Tibial nerve (tissue), 4 donors: ENCODE measurements at regions not wholly inside any gene's neighbourhood (a gene's known extent, or its start where the extent isn't known, plus 50 kb on each side); places are given as distances from the start of the nearest gene placed in this dataset.
"Not testable (repeated sequence)": the region's sequence is repeated elsewhere in the genome, so short reads cannot be mapped to it uniquely, and the experiment has no call there.

Experiments used
- DNase-seq, 2 donors: peaks; one replicate each; pipeline ENCODE4 v3.0.0-alpha.2; 2019; ENCODE audit warnings: low spot score in 2 of 2
- H3K27ac ChIP-seq, 4 donors: fragments of 200-600 bp; sonication (generic) in 3 of 4; one replicate each; pipeline ENCODE4 v1.5.1; 2017 to 2019; ENCODE audit warnings: mild to moderate bottlenecking in 1 of 4
- H3K27me3 ChIP-seq, 2 donors: fragments of 200-600 bp; sonication (generic) in 1 of 2; one replicate each; pipeline versions ENCODE4 v1.5.1 to v1.6.0; 2017 to 2019
- H3K36me3 ChIP-seq, 3 donors: fragments of 200-600 bp; sonication (generic); one replicate each; pipeline ENCODE4 v1.5.1; 2018 to 2019
- H3K4me1 ChIP-seq, 4 donors: fragments of 200-600 bp; sonication (generic) in 3 of 4; one replicate each; pipeline ENCODE4 v1.5.1; 2017 to 2019
- H3K4me3 ChIP-seq, 4 donors: fragments of 200-600 bp; sonication (generic) in 3 of 4; one replicate each; pipeline ENCODE4 v1.5.1; 2017 to 2019; ENCODE audit warnings: mild to moderate bottlenecking in 1 of 4, moderate library complexity in 1 of 4
- H3K9me3 ChIP-seq, 4 donors: fragments of 200-600 bp; sonication (generic) in 3 of 4; one replicate each; pipeline ENCODE4 v1.5.1; 2017 to 2019
- EP300 ChIP-seq, 2 donors: sonication (generic); formaldehyde crosslinking; IDR thresholded peaks; one replicate each; pipeline ENCODE4 v1.6.1; 2017; ENCODE audit warnings: antibody characterized with exemption in 2 of 2, mild to moderate bottlenecking in 1 of 2
- POLR2A ChIP-seq, 2 donors: fragments of 450-650 bp; IDR thresholded peaks; one replicate each; pipeline ENCODE4 v1.6.1; 2017; ENCODE audit warnings: antibody characterized with exemption in 2 of 2, mild to moderate bottlenecking in 2 of 2, moderate library complexity in 2 of 2
- WGBS, 2 donors: methylation state at CpG; one replicate each; pipeline ENCODE4 v1.1.5; 2018; 5-methylcytosine and 5-hydroxymethylcytosine counted together
- TF ChIP-seq, protein P1 (sequence below), 5 experiments: fragments of 200-600 bp in 3 of 5; fragments of 450-650 bp in 2 of 5; sonication (generic) in 3 of 5; IDR thresholded peaks; one replicate each; pipeline ENCODE4 v1.5.1; 2016 to 2019; ENCODE audit warnings: antibody characterized with exemption in 5 of 5, mild to moderate bottlenecking in 3 of 5, moderate library complexity in 2 of 5

DNA sequence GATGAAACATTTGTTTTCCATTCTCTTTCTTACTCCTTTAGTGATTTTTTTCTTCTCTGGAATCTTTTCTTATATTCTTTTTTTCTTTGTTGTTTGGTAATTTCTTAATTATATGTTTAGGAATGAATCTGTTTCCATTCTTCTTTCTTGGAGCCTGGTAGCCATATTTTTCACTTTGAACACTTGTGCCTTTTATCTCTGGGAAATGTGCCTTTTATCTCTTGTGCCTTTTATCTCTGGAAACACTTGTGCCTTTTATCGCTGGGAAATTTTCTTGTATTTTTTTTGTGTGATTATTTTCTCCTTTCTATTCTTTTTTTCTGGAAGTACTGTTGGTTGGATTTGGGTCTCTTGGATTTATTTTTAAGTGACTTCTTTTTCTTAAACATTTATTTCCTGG, 118.2 kb downstream of the LEPR start:
- WGBS, 2 donors, result 50 to 64% methylated on average over 1 of the region's 1 CpG
- TF ChIP-seq, protein P1, sequence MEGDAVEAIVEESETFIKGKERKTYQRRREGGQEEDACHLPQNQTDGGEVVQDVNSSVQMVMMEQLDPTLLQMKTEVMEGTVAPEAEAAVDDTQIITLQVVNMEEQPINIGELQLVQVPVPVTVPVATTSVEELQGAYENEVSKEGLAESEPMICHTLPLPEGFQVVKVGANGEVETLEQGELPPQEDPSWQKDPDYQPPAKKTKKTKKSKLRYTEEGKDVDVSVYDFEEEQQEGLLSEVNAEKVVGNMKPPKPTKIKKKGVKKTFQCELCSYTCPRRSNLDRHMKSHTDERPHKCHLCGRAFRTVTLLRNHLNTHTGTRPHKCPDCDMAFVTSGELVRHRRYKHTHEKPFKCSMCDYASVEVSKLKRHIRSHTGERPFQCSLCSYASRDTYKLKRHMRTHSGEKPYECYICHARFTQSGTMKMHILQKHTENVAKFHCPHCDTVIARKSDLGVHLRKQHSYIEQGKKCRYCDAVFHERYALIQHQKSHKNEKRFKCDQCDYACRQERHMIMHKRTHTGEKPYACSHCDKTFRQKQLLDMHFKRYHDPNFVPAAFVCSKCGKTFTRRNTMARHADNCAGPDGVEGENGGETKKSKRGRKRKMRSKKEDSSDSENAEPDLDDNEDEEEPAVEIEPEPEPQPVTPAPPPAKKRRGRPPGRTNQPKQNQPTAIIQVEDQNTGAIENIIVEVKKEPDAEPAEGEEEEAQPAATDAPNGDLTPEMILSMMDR (IDR thresholded peaks at IDR 0.05), result no peak
- TF ChIP-seq EP300 (IDR thresholded peaks at IDR 0.05), result no peak
- no peak for TF ChIP-seq POLR2A (IDR thresholded peaks at IDR 0.05)
- DNase-seq, result no peak
- H3K27ac ChIP-seq, result no peak overlapping the region
- peaks cover 0 to 2% (median 0%) of the 10 kb centered on the region in 4 donors for H3K9me3 ChIP-seq
- no peaks in the 10 kb centered on the region for H3K27me3 ChIP-seq
- H3K4me1 ChIP-seq, result peaks cover 0 to 18% (median 0%) of the 10 kb centered on the region in 4 donors
- no peaks in the 10 kb centered on the region for H3K36me3 ChIP-seq
- no peak overlapping the region for H3K4me3 ChIP-seq

DNA sequence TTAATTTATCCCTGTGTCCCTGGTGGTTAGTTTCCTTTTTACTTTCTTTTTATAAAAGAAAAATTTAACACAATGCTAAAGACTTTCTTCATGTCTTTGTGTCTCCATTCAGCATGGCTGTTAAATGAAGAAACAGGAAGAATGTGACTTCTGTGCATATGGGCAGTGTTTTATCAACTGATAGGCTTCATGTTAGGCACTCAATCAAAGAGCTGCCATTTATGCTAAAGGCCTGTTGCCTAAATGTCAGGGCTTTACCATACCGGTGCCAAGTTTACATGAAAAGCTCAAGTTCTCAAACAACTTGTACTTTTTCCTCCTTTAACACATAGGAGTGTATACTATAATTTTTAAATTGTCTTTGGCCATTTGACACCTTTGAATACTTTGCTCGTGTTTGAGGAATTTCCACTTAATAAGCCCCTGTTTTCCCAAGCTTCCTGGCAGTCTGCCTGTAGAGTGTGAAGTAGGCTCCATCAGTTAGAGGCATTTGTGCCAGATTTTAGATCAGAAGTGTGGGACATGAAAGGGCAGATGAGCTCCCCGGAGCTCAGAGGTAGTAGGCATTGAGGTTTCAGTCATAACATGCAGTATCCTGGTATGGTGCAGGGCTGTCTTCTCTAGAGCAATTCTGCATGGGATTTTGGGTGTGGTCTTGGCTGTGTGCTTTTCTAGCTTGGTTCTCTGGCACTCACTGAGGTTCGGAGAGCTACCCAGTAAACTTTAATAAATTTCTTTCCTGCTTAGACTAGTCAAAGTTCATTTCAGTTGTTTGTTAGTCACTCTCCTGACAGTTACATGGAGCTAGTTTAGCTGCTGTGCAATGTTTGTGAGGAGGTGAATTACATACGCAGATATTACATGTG, 119.0 kb downstream of the LEPR start:
- DNase-seq, result no peak
- WGBS, 2 donors, result 58 to 59% methylated on average over 5 of the region's 5 CpGs
- Histone ChIP-seq H3K4me3 (no peak overlapping the region), H3K36me3 (no peaks in the 10 kb centered on the region), H3K27ac (peak overlapping the region in 1 of 4 donors; percentile 20), H3K27me3 (no peaks in the 10 kb centered on the region), H3K4me1 (peaks cover 0 to 18% (median 0%) of the 10 kb centered on the region in 4 donors), H3K9me3 (peaks cover 0 to 6% (median 1%) of the 10 kb centered on the region in 4 donors)
- no peak for TF ChIP-seq POLR2A (IDR thresholded peaks at IDR 0.05)
- TF ChIP-seq, protein P1 (IDR thresholded peaks at IDR 0.05), result no peak
- no peak for TF ChIP-seq EP300 (IDR thresholded peaks at IDR 0.05)

DNA sequence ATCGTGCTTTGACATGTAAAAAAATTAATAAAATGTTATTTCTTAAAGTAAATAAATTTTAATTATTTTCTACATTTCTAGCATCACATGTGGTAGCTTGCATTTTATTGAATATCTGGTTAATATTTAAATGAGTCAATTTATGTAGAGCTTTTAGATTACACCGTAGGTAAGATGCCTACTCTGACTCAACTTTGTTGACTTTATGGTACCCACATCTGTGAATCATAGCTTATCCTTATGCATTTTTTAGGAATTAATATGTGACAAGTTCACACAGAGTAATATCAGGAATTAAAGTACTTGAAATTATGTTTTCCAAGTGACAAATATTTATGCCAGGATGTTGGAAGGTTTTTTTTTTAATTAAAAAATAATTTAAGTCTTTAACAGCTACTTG, 120.7 kb downstream of the LEPR start:
- DNase-seq, result no peak
- no peaks in the 10 kb centered on the region for H3K27me3 ChIP-seq
- H3K4me3 ChIP-seq, result no peak overlapping the region
- 90 to 97% methylated on average over 2 of the region's 2 CpGs for WGBS, 2 donors
- H3K27ac ChIP-seq, result no peak overlapping the region
- H3K4me1 ChIP-seq, result peaks cover 0 to 18% (median 0%) of the 10 kb centered on the region in 4 donors
- H3K36me3 ChIP-seq, result no peaks in the 10 kb centered on the region
- TF ChIP-seq POLR2A (IDR thresholded peaks at IDR 0.05) (no peak), EP300 (IDR thresholded peaks at IDR 0.05) (no peak)
- TF ChIP-seq, protein P1 (IDR thresholded peaks at IDR 0.05), result no peak
- H3K9me3 ChIP-seq, result peaks cover 0 to 6% (median 3%) of the 10 kb centered on the region in 4 donors

DNA sequence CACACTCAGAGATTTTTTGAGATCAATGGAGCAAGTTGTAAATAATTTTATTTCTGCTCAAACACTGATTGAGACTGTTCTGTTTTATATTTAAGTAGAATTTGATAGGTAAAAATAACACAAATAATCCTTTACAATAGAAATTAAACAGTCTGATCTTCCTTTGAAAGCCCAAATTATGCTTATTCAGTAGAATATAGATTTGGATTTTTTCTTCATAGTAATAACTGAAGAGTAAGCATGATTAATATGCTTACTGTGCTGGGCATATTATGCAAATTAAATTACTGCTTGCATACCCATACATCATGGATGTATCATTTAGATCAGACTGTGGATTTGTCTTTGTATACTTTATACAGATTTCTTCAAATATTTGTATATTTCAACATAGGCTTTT, 121.4 kb downstream of the LEPR start:
- H3K27me3 ChIP-seq, result no peaks in the 10 kb centered on the region
- H3K4me1 ChIP-seq, result peaks cover 0 to 18% (median 0%) of the 10 kb centered on the region in 4 donors
- no peak overlapping the region for H3K4me3 ChIP-seq
- TF ChIP-seq, protein P1 (IDR thresholded peaks at IDR 0.05), result no peak
- TF ChIP-seq EP300 (IDR thresholded peaks at IDR 0.05) (no peak), POLR2A (IDR thresholded peaks at IDR 0.05) (no peak)
- H3K27ac ChIP-seq, result no peak overlapping the region
- no peaks in the 10 kb centered on the region for H3K36me3 ChIP-seq
- H3K9me3 ChIP-seq, result peaks cover 0 to 6% (median 3%) of the 10 kb centered on the region in 4 donors
- no peak for DNase-seq

DNA sequence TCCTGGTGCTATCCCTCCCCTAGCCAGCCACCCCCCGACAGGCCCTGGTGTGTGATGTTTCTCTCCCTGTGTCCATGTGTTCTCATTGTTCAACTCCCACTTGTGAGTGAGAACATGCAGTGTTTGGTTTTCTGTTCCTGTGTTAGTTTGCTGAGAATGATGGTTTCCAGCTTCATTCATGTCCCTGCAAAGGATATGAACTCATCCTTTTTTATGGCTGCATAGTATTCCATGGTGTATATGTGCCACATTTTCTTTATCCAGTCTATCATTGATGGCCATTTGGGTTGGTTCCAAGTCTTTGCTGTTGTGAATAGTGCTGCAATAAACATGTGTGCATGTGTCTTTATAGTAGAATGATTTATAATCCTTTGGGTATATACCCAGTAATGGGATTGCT, 122.1 kb downstream of the LEPR start:
- H3K27me3 ChIP-seq, H3K27ac ChIP-seq, DNase-seq, H3K4me3 ChIP-seq, H3K9me3 ChIP-seq, H3K36me3 ChIP-seq: not testable (repeated sequence)
- 100% methylated on average over 1 of the region's 1 CpG for WGBS, 2 donors
- H3K4me1 ChIP-seq, result peaks cover 0 to 18% (median 0%) of the 10 kb centered on the region in 4 donors

DNA sequence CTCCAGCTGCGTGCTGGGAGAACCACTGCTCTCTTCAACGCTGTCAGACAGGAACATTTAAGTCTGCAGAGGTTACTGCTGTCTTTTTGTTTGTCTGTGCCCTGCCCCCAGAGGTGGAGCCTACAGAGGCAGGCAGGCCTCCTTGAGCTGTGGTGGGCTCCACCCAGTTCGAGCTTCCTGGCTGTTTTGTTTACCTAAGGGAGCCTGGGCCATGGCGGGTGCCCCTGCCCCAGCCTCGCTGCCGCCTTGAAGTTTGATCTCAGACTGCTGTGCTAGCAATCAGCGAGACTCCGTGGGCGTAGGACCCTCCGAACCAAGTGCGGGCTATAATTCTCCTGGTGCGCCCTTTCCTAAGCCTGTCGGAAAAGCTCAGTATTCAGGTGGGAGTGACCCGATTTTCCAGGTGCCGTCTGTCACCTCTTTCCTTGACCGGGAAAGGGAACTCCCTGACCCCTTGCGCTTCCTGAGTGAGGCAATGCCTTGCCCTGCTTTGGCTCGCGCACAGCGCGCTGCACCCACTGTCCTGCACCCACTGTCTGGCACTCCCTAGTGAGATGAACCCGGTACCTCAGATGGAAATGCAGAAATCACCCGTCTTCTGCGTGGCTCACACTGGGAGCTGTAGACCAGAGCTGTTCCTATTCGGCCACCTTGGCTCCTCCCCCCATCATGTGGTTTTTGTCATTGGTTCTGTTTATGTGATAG, 130.0 kb downstream of the LEPR start:
- peaks cover 0 to 13% (median 0%) of the 10 kb centered on the region in 3 donors for H3K36me3 ChIP-seq
- not testable (repeated sequence) for DNase-seq, H3K4me3 ChIP-seq, H3K27ac ChIP-seq, H3K4me1 ChIP-seq, H3K27me3 ChIP-seq
- H3K9me3 ChIP-seq, result peaks cover 0 to 24% (median 0%) of the 10 kb centered on the region in 4 donors
- WGBS, 2 donors, result 55 to 60% methylated on average over 21 to 25 of the region's 25 CpGs

DNA sequence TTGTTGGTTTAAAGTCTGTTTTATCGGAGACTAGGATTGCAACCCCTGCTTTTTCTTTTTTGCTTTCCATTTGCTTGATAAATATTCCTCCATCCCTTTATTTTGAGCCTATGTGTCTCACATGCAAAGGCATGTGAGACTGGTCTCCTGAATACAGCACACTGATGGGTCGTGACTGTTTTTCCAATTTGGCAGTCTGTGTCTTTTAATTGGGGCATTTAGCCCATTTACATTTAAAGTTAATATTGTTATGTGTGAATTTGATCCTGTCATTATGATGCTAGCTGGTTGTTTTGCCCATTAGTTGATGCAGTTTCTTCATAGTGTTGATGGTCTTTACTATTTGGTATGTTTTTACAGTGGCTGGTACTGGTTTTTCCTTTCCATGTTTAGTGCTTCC, 132.0 kb downstream of the LEPR start:
- H3K27ac ChIP-seq, H3K27me3 ChIP-seq, H3K4me1 ChIP-seq, H3K4me3 ChIP-seq, DNase-seq: not testable (repeated sequence)
- Histone ChIP-seq H3K9me3 (peaks cover 0 to 29% (median 0%) of the 10 kb centered on the region in 4 donors), H3K36me3 (peaks cover 0 to 16% (median 0%) of the 10 kb centered on the region in 3 donors)
- 92 to 94% methylated on average over 2 of the region's 2 CpGs for WGBS, 2 donors

DNA sequence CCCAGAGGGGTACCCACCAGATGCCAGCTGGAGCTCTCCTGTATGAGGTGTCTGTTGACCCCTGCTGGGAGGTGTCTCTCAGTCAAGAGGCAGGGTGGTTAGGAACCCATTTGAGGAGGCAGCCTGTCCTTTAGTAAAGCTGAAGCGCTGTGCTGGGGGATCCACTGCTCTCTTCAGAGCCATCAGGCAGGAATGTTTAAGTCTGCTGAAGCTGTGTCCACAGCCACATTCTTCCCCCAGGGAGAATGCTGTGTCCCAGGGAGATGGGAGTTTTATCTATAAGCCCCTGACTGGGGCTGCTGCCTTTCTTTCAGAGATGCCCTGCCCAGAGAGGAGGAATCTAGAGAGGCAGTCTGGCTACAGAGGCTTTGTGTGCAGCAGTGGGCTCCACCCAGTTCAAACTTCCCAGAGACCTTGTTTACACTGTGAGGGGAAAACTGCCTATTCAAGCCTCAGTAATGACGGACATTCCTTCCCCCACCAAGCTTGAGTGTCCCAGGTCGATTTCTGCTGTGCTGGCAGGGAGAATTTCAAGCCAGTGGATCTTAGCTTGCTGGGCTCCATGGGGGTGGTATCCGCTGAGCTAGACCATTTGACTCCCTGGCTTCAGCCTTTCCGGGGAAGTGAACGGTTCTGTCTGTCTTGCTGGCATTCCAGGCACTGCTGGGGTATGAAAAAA, 133.8 kb downstream of the LEPR start:
- H3K27me3 ChIP-seq, result not testable (repeated sequence)

More for the DNA sequence above, 133.8 kb downstream of the LEPR start:
- not testable (repeated sequence) for H3K4me3 ChIP-seq, H3K27ac ChIP-seq, DNase-seq, H3K4me1 ChIP-seq
- WGBS, 2 donors, result 53 to 68% methylated on average over 6 of the region's 6 CpGs
- Histone ChIP-seq H3K36me3 (peaks cover 0 to 16% (median 0%) of the 10 kb centered on the region in 3 donors), H3K9me3 (peaks cover 0 to 29% (median 0%) of the 10 kb centered on the region in 4 donors)
